Cerebellar cortex (tissue), 1 donor: ENCODE measurements at regions not wholly inside any gene's neighbourhood (a gene's known extent, or its start where the extent isn't known, plus 50 kb on each side); places are given as distances from the start of the nearest gene placed in this dataset.
"Not testable (repeated sequence)": the region's sequence is repeated elsewhere in the genome, so short reads cannot be mapped to it uniquely, and the experiment has no call there.

Source experiments
- DNase-seq: peaks from one replicate; pipeline ENCODE4 v3.0.0-alpha.2; 2015; ENCODE audit warnings: low spot score

DNA sequence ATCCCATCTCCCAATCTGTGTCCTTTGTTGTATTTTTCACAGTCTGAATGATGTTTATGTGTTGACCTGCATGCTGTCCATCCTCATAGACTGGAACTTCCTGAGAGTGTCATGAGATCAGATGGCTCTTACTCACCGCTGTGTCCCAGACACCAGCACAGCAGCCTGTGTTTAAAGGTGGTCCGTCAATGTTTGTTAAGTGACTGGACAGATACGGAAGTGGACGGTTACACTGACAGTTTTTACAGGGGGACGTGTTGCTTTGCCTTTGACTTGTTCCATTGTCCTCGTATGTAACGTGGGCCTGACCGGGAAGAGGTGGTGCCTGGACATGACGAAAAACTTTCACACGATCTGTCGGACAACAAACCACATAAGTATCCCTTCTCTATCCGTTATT lies 56.7 kb upstream of the SULF2 start:
- not testable (repeated sequence) for DNase-seq

GRCh38 chr20:47836256-47836817 lies 51.1 kb upstream of the SULF2 start:
- not testable (repeated sequence) for DNase-seq
